Endothelial cell of umbilical vein (primary cell): ENCODE measurements at regions not wholly inside any gene's neighbourhood (a gene's known extent, or its start where the extent isn't known, plus 50 kb on each side); places are given as distances from the start of the nearest gene placed in this dataset.

Experiments used
- EZH2 ChIP-seq: IDR thresholded peaks from 2 replicates; pipeline ENCODE4 v1.6.1; 2012; ENCODE audit warnings: borderline replicate concordance, low read depth, mild to moderate bottlenecking, moderate library complexity, low read length, inconsistent platforms; ENCODE audit not compliant: severe bottlenecking
- FOS ChIP-seq: IDR thresholded peaks from 2 replicates; pipeline ENCODE4 v1.6.1; 2011; ENCODE audit warnings: mild to moderate bottlenecking, low read length, moderate library complexity, borderline replicate concordance; ENCODE audit not compliant: insufficient read depth
- JUN ChIP-seq: IDR thresholded peaks from 2 replicates; pipeline ENCODE4 v1.6.1; 2011; ENCODE audit warnings: borderline replicate concordance, low read depth; ENCODE audit not compliant: insufficient read length, insufficient read depth
- MYC ChIP-seq: IDR thresholded peaks from one replicate; pipeline ENCODE4 v1.6.1; 2011; ENCODE audit warnings: mild to moderate bottlenecking, low read depth, low read length
- POLR2A ChIP-seq: IDR thresholded peaks from 2 replicates; pipeline ENCODE4 v1.6.1; 2012; ENCODE audit warnings: low read depth, mild to moderate bottlenecking, control low read depth, low read length
- POLR2AphosphoS5 ChIP-seq: IDR thresholded peaks from 2 replicates; pipeline ENCODE4 v1.6.1; 2012; ENCODE audit warnings: low read depth, mild to moderate bottlenecking, control low read depth, low read length, moderate library complexity; ENCODE audit not compliant: insufficient read depth
- TF ChIP-seq, protein P1 (sequence below), 2 donors: IDR thresholded peaks; 1 replicate in 1 of 2; 2 replicates in 1 of 2; pipeline ENCODE4 v1.5.1; 2011; ENCODE audit warnings: low read length in 2 of 2, mild to moderate bottlenecking in 2 of 2, moderate library complexity in 2 of 2, control low read depth in 1 of 2, inconsistent platforms in 1 of 2, low read depth in 1 of 2; ENCODE audit not compliant: insufficient read depth in 1 of 2; ENCODE audit errors: extremely low read depth in 1 of 2

DNA sequence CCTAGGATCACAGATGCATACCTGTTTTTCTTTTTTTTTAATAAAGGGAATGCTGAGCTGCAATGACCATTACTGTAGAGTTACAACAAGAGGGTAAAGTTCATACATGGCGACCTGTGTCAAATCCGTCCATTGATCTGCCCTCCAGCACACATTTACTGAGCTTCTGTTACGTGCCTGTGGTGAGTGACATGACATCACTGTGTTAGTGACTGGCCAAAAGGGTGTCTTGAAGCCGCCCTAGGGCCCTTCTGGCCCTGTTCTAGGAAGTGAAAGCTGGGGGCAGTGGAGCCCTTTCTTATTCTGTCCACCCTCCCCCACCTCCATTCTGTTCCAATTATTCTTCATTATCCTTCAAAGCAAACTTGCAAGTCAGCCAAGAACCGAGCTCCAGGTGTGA, 66.3 kb downstream of the ZIC5 start:
- TF ChIP-seq FOS (no peak), MYC (no peak), EZH2 (no peak), POLR2A (no peak), JUN (no peak), POLR2AphosphoS5 (no peak)
- TF ChIP-seq, protein P1, sequence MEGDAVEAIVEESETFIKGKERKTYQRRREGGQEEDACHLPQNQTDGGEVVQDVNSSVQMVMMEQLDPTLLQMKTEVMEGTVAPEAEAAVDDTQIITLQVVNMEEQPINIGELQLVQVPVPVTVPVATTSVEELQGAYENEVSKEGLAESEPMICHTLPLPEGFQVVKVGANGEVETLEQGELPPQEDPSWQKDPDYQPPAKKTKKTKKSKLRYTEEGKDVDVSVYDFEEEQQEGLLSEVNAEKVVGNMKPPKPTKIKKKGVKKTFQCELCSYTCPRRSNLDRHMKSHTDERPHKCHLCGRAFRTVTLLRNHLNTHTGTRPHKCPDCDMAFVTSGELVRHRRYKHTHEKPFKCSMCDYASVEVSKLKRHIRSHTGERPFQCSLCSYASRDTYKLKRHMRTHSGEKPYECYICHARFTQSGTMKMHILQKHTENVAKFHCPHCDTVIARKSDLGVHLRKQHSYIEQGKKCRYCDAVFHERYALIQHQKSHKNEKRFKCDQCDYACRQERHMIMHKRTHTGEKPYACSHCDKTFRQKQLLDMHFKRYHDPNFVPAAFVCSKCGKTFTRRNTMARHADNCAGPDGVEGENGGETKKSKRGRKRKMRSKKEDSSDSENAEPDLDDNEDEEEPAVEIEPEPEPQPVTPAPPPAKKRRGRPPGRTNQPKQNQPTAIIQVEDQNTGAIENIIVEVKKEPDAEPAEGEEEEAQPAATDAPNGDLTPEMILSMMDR (IDR thresholded peaks at IDR 0.05; ENCODE audit: extremely low read depth in 1 of 2, insufficient read depth in 1 of 2, low read depth in 1 of 2, low read length in 2 of 2) = no peak
